ENCODE measurements at regions not wholly inside any gene's neighbourhood (a gene's known extent, or its start where the extent isn't known, plus 50 kb on each side); places are given as distances from the start of the nearest gene placed in this dataset.

GRCh38 chr2:212906620-212907019, 244.8 kb downstream of the IKZF2 start:
- POLR2A ChIA-PET = no interaction called here
- Mint-ChIP-seq H3K4me1 (peaks cover 7% of the 10 kb centered on the region), H3K9me3 (peaks cover 3% of the 10 kb centered on the region), H3K27ac (no peak overlapping the region), H3K4me3 (no peak overlapping the region), H3K27me3 (peaks cover 2% of the 10 kb centered on the region), H3K36me3 (peaks cover 2% of the 10 kb centered on the region)
- ATAC-seq (ENCODE audit: low read depth) = no peak
- no peak for DNase-seq

- peaks cover 2% of the 10 kb centered on the region for H3K36me3 Mint-ChIP-seq
- H3K27ac Mint-ChIP-seq = no peak overlapping the region
- no peak overlapping the region for H3K4me3 Mint-ChIP-seq
- H3K9me3 Mint-ChIP-seq = peaks cover 3% of the 10 kb centered on the region
- POLR2A ChIA-PET = no interaction called here
- peaks cover under 1% of the 10 kb centered on the region for H3K4me1 Mint-ChIP-seq
- no peak for ATAC-seq (ENCODE audit: low read depth)
- no peak for DNase-seq
- H3K27me3 Mint-ChIP-seq = peaks cover 2% of the 10 kb centered on the region
Measured at GRCh38 chr2:212905640-212906201, 245.7 kb downstream of the IKZF2 start.

GRCh38 chr2:212904646-212905045, 246.8 kb downstream of the IKZF2 start:
- DNase-seq (no peak), ATAC-seq (ENCODE audit: low read depth) (no peak)
- Mint-ChIP-seq H3K4me3 (no peak overlapping the region), H3K36me3 (peaks cover 2% of the 10 kb centered on the region), H3K27ac (no peak overlapping the region), H3K4me1 (no peaks in the 10 kb centered on the region), H3K9me3 (peaks cover 3% of the 10 kb centered on the region), H3K27me3 (peaks cover 2% of the 10 kb centered on the region)
- POLR2A ChIA-PET = no interaction called here

- Mint-ChIP-seq H3K9me3 (no peaks in the 10 kb centered on the region), H3K27me3 (peaks cover 2% of the 10 kb centered on the region), H3K4me1 (no peaks in the 10 kb centered on the region), H3K4me3 (no peak overlapping the region), H3K27ac (no peak overlapping the region), H3K36me3 (peaks cover 2% of the 10 kb centered on the region)
- POLR2A ChIA-PET = no interaction called here
- no peak for ATAC-seq (ENCODE audit: low read depth)
- DNase-seq = no peak
Measured at GRCh38 chr2:212903413-212903812, 248.0 kb downstream of the IKZF2 start.

- Mint-ChIP-seq H3K27ac (peak overlapping the region; percentile 56), H3K4me1 (no peaks in the 10 kb centered on the region), H3K4me3 (no peak overlapping the region), H3K9me3 (no peaks in the 10 kb centered on the region), H3K36me3 (peaks cover 2% of the 10 kb centered on the region), H3K27me3 (peaks cover 2% of the 10 kb centered on the region)
- no peak for ATAC-seq (ENCODE audit: low read depth)
- no peak for DNase-seq
- POLR2A ChIA-PET = no interaction called here
Measured at GRCh38 chr2:212902421-212902820, 249.0 kb downstream of the IKZF2 start.

- POLR2A ChIA-PET = no interaction called here
- Mint-ChIP-seq H3K27me3 (peaks cover 2% of the 10 kb centered on the region), H3K36me3 (peaks cover 2% of the 10 kb centered on the region), H3K9me3 (no peaks in the 10 kb centered on the region), H3K4me3 (no peak overlapping the region), H3K27ac (no peak overlapping the region), H3K4me1 (no peaks in the 10 kb centered on the region)
- ATAC-seq (ENCODE audit: low read depth) = no peak
- DNase-seq = no peak
Measured at GRCh38 chr2:212901604-212902275, 249.7 kb downstream of the IKZF2 start.

GRCh38 chr2:212900715-212901114, 250.7 kb downstream of the IKZF2 start:
- ATAC-seq (ENCODE audit: low read depth) (no peak), DNase-seq (no peak)
- Mint-ChIP-seq H3K9me3 (no peaks in the 10 kb centered on the region), H3K27me3 (no peaks in the 10 kb centered on the region), H3K36me3 (no peaks in the 10 kb centered on the region), H3K27ac (no peak overlapping the region), H3K4me1 (no peaks in the 10 kb centered on the region), H3K4me3 (no peak overlapping the region)
- POLR2A ChIA-PET = no interaction called here

GRCh38 chr2:212898011-212898410, 253.4 kb downstream of the IKZF2 start:
- Mint-ChIP-seq H3K27ac (no peak overlapping the region), H3K9me3 (no peaks in the 10 kb centered on the region), H3K4me1 (no peaks in the 10 kb centered on the region), H3K27me3 (peaks cover 8% of the 10 kb centered on the region), H3K4me3 (no peak overlapping the region), H3K36me3 (no peaks in the 10 kb centered on the region)
- POLR2A ChIA-PET = no interaction called here
- no peak for ATAC-seq (ENCODE audit: low read depth)
- no peak for DNase-seq

GRCh38 chr2:212897296-212897695, 254.1 kb downstream of the IKZF2 start:
- no peak for DNase-seq
- Mint-ChIP-seq H3K9me3 (no peaks in the 10 kb centered on the region), H3K4me1 (no peaks in the 10 kb centered on the region), H3K27ac (no peak overlapping the region), H3K4me3 (no peak overlapping the region), H3K36me3 (no peaks in the 10 kb centered on the region), H3K27me3 (peaks cover 8% of the 10 kb centered on the region)
- ATAC-seq (ENCODE audit: low read depth) = no peak
- POLR2A ChIA-PET = no interaction called here

GRCh38 chr2:212894026-212894425, 257.4 kb downstream of the IKZF2 start:
- H3K4me1 Mint-ChIP-seq = no peaks in the 10 kb centered on the region
- H3K4me3 Mint-ChIP-seq = no peak overlapping the region
- H3K9me3 Mint-ChIP-seq = no peaks in the 10 kb centered on the region
- no peak for DNase-seq
- POLR2A ChIA-PET = no interaction called here
- H3K27ac Mint-ChIP-seq = no peak overlapping the region
- H3K36me3 Mint-ChIP-seq = no peaks in the 10 kb centered on the region
- peaks cover 8% of the 10 kb centered on the region for H3K27me3 Mint-ChIP-seq
- ATAC-seq (ENCODE audit: low read depth) = no peak

GRCh38 chr2:212893216-212893615, 258.2 kb downstream of the IKZF2 start:
- no peaks in the 10 kb centered on the region for H3K36me3 Mint-ChIP-seq
- no peak for DNase-seq

GRCh38 chr2:212892193-212892592, 259.2 kb downstream of the IKZF2 start:
- Mint-ChIP-seq H3K4me1 (no peaks in the 10 kb centered on the region), H3K4me3 (no peak overlapping the region), H3K27ac (no peak overlapping the region), H3K36me3 (no peaks in the 10 kb centered on the region), H3K27me3 (peaks cover 8% of the 10 kb centered on the region), H3K9me3 (no peaks in the 10 kb centered on the region)
- ATAC-seq (ENCODE audit: low read depth) (no peak), DNase-seq (no peak)
- POLR2A ChIA-PET = no interaction called here

More at GRCh38 chr2:212893216-212893615, 258.2 kb downstream of the IKZF2 start:
- ATAC-seq (ENCODE audit: low read depth) = no peak
- H3K27me3 Mint-ChIP-seq = peaks cover 8% of the 10 kb centered on the region
- H3K4me3 Mint-ChIP-seq = no peak overlapping the region
- POLR2A ChIA-PET = no interaction called here
- H3K27ac Mint-ChIP-seq = no peak overlapping the region
- no peaks in the 10 kb centered on the region for H3K9me3 Mint-ChIP-seq
- H3K4me1 Mint-ChIP-seq = no peaks in the 10 kb centered on the region

- DNase-seq (no peak), ATAC-seq (ENCODE audit: low read depth) (no peak)
- Mint-ChIP-seq H3K9me3 (peaks cover 2% of the 10 kb centered on the region), H3K4me1 (no peaks in the 10 kb centered on the region), H3K36me3 (no peaks in the 10 kb centered on the region), H3K27ac (no peak overlapping the region), H3K27me3 (peaks cover 8% of the 10 kb centered on the region), H3K4me3 (no peak overlapping the region)
- POLR2A ChIA-PET = no interaction called here
Measured at GRCh38 chr2:212891580-212891979, 259.8 kb downstream of the IKZF2 start.

GRCh38 chr2:212882626-212883025, 268.8 kb downstream of the IKZF2 start:
- Mint-ChIP-seq H3K27ac (no peak overlapping the region), H3K36me3 (peaks cover 14% of the 10 kb centered on the region), H3K4me1 (peaks cover 3% of the 10 kb centered on the region), H3K4me3 (no peak overlapping the region), H3K27me3 (no peaks in the 10 kb centered on the region), H3K9me3 (peaks cover 14% of the 10 kb centered on the region)
- no peak for ATAC-seq (ENCODE audit: low read depth)
- POLR2A ChIA-PET = no interaction called here
- DNase-seq = no peak

Measured in activated naive CD8-positive, alpha-beta T cell treated with anti-CD3 and anti-CD28 coated beads, Interleukin-2, amount 10 ng/mL, durations not matched to agents 7 days and 5 days (primary cell).